Ishikawa (cell line): ENCODE measurements at regions not wholly inside any gene's neighbourhood (a gene's known extent, or its start where the extent isn't known, plus 50 kb on each side); places are given as distances from the start of the nearest gene placed in this dataset.

ENCODE experiments used
- CEBPB ChIP-seq: IDR thresholded peaks from 2 replicates; pipeline ENCODE4 v1.6.1; 2012
- CREB1 ChIP-seq: IDR thresholded peaks from 2 replicates; pipeline ENCODE4 v1.6.1; 2012; ENCODE audit warnings: low read depth
- EGR1 ChIP-seq: IDR thresholded peaks from 2 replicates; pipeline ENCODE4 v1.6.1; 2012
- EP300 ChIP-seq: IDR thresholded peaks from 2 replicates; pipeline ENCODE4 v1.6.1; 2012; ENCODE audit warnings: borderline replicate concordance
- FOXM1 ChIP-seq: IDR thresholded peaks from 2 replicates; pipeline ENCODE4 v1.6.1; 2012; ENCODE audit warnings: low read depth, borderline replicate concordance
- NFIC ChIP-seq: IDR thresholded peaks from 2 replicates; pipeline ENCODE4 v1.6.1; 2012
- RAD21 ChIP-seq: IDR thresholded peaks from 2 replicates; pipeline ENCODE4 v1.6.1; 2012; ENCODE audit warnings: low read depth
- TAF1 ChIP-seq: IDR thresholded peaks from 2 replicates; pipeline ENCODE4 v1.6.1; 2012; ENCODE audit warnings: low read depth, mild to moderate bottlenecking
- TCF12 ChIP-seq: IDR thresholded peaks from 2 replicates; pipeline ENCODE4 v1.6.1; 2012; ENCODE audit warnings: low read depth
- TEAD4 ChIP-seq: IDR thresholded peaks from 2 replicates; pipeline ENCODE4 v1.6.1; 2012
- YY1 ChIP-seq: IDR thresholded peaks from 2 replicates; pipeline ENCODE4 v1.6.1; 2012; ENCODE audit warnings: low read depth
- ZBTB7A ChIP-seq: IDR thresholded peaks from 2 replicates; pipeline ENCODE4 v1.6.1; 2012; ENCODE audit warnings: low read depth
- TF ChIP-seq, protein P1 (sequence below): IDR thresholded peaks from 2 replicates; pipeline ENCODE4 v1.6.1; 2012; ENCODE audit warnings: low read depth, mild to moderate bottlenecking
- TF ChIP-seq, protein P2 (sequence below): IDR thresholded peaks from 2 replicates; pipeline ENCODE4 v1.6.1; 2012
- TF ChIP-seq, protein P3 (sequence below): IDR thresholded peaks from 2 replicates; pipeline ENCODE4 v1.6.1; 2012

DNA sequence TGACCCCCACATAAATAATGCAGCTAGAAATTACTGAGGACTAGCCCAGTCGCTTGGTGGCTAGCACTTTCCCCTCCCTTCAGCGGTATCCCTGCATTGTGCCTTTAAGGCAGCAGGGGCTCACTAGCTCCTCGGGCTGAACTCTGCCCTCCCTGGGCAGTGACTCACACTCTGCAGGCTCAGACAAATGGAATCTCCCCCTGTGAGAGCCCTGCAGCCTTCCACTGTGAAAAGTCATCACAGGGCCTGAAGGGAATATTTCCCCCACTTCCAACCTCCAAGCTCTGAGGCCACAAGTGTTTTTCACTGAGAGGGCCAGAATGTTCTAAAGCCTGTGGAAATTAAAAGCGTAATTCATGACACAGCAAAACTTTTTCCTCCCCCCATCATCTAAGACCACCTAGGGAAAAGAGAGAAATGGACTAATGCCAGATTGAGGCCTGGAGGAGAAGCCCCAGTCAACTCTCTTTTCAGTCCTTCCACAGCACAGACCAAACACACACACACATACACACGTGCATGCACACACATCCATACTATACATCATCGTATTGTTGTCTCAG is 93.6 kb upstream of the COL1A2 start:
- peak; percentile 62; the same call in 1 of the 2 replicates for TF ChIP-seq TCF12
- no peak for TF ChIP-seq ZBTB7A
- TF ChIP-seq, protein P1, sequence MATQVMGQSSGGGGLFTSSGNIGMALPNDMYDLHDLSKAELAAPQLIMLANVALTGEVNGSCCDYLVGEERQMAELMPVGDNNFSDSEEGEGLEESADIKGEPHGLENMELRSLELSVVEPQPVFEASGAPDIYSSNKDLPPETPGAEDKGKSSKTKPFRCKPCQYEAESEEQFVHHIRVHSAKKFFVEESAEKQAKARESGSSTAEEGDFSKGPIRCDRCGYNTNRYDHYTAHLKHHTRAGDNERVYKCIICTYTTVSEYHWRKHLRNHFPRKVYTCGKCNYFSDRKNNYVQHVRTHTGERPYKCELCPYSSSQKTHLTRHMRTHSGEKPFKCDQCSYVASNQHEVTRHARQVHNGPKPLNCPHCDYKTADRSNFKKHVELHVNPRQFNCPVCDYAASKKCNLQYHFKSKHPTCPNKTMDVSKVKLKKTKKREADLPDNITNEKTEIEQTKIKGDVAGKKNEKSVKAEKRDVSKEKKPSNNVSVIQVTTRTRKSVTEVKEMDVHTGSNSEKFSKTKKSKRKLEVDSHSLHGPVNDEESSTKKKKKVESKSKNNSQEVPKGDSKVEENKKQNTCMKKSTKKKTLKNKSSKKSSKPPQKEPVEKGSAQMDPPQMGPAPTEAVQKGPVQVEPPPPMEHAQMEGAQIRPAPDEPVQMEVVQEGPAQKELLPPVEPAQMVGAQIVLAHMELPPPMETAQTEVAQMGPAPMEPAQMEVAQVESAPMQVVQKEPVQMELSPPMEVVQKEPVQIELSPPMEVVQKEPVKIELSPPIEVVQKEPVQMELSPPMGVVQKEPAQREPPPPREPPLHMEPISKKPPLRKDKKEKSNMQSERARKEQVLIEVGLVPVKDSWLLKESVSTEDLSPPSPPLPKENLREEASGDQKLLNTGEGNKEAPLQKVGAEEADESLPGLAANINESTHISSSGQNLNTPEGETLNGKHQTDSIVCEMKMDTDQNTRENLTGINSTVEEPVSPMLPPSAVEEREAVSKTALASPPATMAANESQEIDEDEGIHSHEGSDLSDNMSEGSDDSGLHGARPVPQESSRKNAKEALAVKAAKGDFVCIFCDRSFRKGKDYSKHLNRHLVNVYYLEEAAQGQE: no peak
- no peak; the same call in 1 of the 2 replicates for TF ChIP-seq RAD21
- no peak for TF ChIP-seq TAF1
- no peak for TF ChIP-seq CREB1
- TF ChIP-seq CEBPB: no peak
- TF ChIP-seq, protein P2, sequence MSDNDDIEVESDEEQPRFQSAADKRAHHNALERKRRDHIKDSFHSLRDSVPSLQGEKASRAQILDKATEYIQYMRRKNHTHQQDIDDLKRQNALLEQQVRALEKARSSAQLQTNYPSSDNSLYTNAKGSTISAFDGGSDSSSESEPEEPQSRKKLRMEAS: no peak
- TF ChIP-seq, protein P3, sequence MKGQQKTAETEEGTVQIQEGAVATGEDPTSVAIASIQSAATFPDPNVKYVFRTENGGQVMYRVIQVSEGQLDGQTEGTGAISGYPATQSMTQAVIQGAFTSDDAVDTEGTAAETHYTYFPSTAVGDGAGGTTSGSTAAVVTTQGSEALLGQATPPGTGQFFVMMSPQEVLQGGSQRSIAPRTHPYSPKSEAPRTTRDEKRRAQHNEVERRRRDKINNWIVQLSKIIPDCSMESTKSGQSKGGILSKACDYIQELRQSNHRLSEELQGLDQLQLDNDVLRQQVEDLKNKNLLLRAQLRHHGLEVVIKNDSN: no peak
- peak; percentile 53; the same call in 1 of the 2 replicates for TF ChIP-seq EP300
- no peak for TF ChIP-seq NFIC
- TF ChIP-seq YY1: no peak
- no peak for TF ChIP-seq EGR1
- TF ChIP-seq TEAD4: peak; percentile 71
- no peak for TF ChIP-seq FOXM1

DNA sequence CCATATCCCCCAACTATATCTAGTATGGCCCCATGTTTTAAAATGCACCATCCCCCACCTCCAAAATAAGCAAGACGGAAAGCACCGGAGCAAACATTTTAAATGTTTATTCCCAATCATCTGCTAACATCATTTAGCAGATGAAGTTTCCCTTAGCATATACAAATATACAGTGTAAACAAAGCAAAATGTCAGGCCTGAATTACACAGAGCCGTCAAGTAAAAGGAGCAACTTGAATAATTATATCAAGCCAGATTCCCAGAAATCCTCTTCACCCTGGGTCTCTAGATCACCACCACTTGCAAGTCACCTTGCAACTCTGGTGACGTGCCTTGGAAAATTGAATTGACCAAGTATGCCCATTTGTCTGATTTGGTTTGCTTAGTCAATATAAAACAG is 91.6 kb upstream of the COL1A2 start:
- TF ChIP-seq RAD21: no peak
- TF ChIP-seq EP300: no peak
- TF ChIP-seq, protein P1: no peak
- no peak for TF ChIP-seq TAF1
- no peak for TF ChIP-seq EGR1
- no peak for TF ChIP-seq TEAD4
- no peak for TF ChIP-seq FOXM1
- TF ChIP-seq TCF12: no peak
- no peak for TF ChIP-seq CREB1
- no peak for TF ChIP-seq YY1
- TF ChIP-seq ZBTB7A: no peak
- TF ChIP-seq, protein P2: no peak
- no peak for TF ChIP-seq CEBPB
- no peak for TF ChIP-seq NFIC

DNA sequence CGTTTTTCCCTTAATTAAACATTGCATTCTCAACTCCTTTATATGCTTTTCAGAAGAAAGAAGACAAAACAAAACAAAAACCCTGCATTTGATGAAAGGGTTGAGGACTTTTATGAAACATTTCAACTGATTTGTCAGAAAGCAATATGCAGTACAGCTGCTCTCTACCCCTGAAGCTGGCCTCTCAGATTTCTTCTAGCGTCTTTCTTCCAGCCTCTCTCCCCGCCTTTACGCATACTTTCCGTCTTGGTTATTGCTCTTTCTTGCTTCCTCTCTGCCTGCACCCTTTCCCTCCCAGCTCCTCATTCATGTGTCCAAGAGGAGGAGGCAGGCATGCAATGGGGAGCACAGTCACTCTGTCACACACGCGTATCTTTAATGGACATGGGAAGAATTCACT is 91.0 kb upstream of the COL1A2 start:
- TF ChIP-seq, protein P1: no peak
- no peak for TF ChIP-seq TCF12
- no peak for TF ChIP-seq TEAD4
- TF ChIP-seq TAF1: no peak
- TF ChIP-seq ZBTB7A: no peak
- TF ChIP-seq EP300: no peak; the same call in 1 of the 2 replicates
- no peak for TF ChIP-seq EGR1
- TF ChIP-seq RAD21: no peak
- no peak for TF ChIP-seq CREB1
- TF ChIP-seq, protein P3: no peak
- TF ChIP-seq CEBPB: no peak
- TF ChIP-seq FOXM1: no peak
- no peak for TF ChIP-seq YY1
- no peak for TF ChIP-seq NFIC

DNA sequence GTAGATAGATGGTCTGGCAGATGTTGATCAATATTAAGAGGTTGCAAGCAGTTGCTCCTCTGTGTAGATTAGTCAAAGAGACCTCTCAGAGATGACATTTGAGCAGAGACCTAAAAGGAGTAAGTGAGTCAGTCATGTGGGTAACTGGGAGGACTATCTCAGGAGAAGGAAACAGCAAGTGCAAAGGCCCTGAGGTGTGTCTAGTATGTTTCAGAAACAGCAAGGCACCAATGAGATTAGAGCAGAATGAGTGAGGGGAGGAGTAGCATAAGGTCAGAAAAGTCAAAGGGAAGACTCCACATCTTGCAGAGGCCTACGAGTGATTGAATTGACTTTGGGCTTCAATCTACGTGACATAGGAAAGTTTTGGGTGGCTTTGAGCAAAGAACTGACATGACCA is 89.8 kb upstream of the COL1A2 start:
- no peak for TF ChIP-seq YY1
- TF ChIP-seq TCF12: no peak
- TF ChIP-seq, protein P3: no peak
- TF ChIP-seq, protein P1: no peak
- TF ChIP-seq ZBTB7A: no peak
- no peak for TF ChIP-seq EGR1
- no peak for TF ChIP-seq CEBPB
